Muscle of arm (tissue), 1 donor: ENCODE measurements at regions not wholly inside any gene's neighbourhood (a gene's known extent, or its start where the extent isn't known, plus 50 kb on each side); places are given as distances from the start of the nearest gene placed in this dataset.
"Not testable (repeated sequence)": the region's sequence is repeated elsewhere in the genome, so short reads cannot be mapped to it uniquely, and the experiment has no call there.

ENCODE experiments used
- DNase-seq: peaks from one replicate; pipeline ENCODE4 v3.0.0-alpha.2; 2013

GRCh38 chr3:124137216-124137615, 145.3 kb upstream of the ROPN1 start:
- DNase-seq: no peak

DNA sequence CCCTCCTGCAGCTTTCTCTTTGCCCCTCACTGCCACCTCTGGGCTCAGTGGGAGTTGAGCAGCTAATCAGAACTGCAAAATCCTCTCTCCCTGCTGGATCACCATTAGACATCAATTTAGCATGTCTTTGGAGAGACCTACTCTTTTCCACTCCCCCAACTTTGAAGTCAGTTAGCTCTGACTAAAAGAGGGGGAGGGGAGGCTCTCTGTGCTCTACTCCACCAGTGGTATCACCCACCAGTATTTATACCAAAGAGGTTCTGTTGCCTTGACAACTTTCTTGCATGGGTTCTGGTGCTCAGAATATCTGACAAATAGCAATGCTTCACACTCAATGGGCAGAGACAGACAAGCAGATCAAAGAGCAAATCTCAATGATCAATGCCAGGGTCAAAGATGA, 146.2 kb upstream of the ROPN1 start:
- DNase-seq: no peak

- no peak for DNase-seq
These were observed 148.8 kb upstream of the ROPN1 start for GRCh38 chr3:124140746-124141145.

DNA sequence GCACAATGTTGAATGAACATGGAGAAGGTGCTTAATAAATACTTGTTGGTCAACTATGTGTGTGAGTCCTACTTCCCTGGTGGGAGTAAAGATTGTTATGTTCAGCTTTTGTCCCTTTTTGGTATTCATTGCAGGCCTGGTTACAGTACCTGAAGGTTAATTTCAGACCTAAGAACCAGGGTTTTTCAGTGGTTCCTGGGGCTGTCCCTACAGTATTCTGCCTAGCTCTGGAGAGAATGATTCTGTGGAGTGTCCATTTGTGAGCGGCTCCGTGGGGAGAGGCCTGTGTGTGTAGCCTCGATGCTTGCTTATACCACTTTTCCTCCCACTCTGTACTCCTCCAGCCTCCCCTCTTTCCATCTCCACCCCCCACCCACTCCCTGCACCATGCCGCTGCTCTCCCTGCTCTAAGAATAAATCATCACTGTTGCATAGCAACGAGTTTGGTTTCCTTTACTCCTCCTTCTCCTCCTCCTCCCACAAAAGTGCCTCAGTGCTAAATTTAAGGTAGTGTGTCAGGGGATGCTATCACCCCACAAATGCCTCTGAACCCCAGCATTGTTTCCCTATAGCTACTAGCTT, 150.6 kb upstream of the ROPN1 start:
- no peak for DNase-seq

DNA sequence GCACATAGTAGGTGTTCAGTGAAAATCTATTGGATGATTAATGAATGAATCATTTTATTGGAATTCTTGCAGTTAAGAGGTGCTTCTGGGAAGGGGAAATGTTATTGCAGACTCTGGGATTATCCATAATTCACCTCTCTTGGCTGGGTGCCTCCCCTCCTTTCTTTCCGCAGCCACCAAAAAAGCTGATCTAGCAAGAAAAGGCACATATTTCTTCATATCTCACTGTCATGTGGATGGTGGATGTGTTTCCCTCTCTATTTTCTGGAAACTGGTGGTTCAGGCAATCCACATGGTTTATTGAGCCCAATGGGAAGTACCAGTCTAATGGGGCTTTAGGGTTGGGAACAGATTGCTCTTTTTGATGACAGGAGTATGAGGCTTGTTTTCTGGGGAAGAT, 151.1 kb upstream of the ROPN1 start:
- no peak for DNase-seq

DNA sequence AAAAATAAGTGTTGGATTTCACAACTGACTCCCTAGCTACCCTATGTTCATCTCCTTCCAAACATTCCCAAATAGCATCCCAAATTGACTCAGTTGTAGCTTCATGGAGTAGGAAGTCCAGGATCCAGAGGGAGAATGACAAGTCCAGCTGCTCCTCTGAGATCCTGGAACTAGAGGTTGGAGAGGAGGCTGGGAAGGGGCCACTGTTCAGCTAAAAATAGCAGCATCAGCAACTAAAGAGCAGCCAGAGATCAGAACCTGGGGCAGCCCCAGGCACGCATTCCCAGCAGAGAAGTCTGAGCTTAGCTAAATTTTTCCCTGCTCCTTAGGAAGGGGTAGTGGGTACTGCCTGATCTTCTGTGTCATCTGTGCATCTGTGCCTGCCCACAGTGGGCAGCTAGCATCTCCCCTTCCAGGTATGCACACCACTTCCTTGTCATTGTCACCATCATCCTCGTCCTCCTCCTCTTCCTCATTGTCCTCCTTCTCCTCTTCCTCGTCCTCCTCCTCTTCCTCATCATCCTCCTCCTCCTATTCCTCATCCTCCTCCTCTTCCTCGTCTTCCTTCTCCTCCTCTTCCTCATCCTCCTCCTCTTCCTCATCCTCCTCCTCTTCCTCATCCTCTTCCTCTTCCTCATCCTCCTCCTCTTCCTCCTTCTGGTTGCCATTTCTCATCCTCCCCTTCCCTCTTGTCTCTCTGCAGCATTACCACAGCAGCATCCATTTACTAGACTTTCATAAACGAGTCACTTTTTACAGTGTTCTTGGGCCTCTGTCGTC, 152.3 kb upstream of the ROPN1 start:
- no peak for DNase-seq

- DNase-seq: no peak
These were observed 155.5 kb upstream of the ROPN1 start for GRCh38 chr3:124147429-124147828.

DNA sequence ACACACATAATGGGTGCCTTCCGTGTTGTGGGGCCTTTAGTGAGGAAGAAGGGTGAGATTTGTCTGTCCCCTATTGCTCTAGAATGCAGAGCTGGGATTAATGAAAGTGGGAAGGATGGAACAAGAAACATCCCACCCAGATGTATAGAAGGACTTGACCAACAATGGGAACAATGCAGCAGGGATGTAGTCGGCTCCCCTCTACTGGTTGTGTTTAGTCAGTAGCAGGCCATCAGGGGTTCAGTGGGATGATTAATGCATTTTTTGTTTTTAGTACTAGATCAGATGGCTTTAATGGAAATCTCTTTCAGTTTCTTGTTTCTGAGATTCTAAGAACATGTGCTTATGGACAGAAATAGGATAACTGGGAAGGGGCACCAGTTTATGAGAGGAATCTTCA, 156.0 kb upstream of the ROPN1 start:
- DNase-seq: no peak

DNA sequence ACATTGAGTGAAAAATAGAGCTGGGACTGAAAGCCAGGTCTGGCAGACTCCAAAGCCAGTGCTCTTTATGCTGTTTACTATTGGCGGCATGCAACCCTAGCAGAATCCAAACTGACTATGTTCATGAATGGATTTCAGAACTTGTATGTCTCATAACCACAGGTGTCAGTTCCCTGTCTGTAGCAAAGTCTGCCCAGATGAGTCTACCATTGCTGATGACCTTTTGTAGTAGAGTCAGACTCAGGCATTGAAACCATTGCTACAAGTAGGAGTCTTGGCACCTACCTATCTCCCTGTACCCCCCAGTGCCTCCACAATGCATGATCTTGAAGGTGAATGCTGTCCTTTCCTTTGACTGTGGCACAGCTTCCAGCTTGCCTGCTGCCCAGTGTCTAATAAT, 157.2 kb upstream of the ROPN1 start:
- DNase-seq: no peak

DNA sequence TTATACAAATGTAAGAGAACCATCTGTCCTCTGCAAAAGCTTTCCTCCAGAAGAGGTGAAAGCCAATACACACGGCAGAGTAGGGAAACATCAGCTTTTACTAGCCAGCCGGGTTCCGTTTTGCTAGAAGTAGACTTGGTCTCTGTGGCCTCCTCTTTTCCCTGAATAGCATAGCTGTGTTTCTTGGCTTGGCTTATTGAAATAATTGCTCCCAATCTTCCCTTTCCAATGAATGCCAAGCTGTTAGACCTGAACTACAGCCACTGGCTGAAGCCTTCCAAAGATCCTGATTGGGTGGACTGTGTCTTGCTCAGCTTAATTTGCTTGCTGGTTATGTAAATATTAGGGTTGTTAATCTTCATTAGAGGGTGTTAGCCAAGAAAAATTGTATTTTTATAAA, 157.8 kb upstream of the ROPN1 start:
- DNase-seq: no peak

DNA sequence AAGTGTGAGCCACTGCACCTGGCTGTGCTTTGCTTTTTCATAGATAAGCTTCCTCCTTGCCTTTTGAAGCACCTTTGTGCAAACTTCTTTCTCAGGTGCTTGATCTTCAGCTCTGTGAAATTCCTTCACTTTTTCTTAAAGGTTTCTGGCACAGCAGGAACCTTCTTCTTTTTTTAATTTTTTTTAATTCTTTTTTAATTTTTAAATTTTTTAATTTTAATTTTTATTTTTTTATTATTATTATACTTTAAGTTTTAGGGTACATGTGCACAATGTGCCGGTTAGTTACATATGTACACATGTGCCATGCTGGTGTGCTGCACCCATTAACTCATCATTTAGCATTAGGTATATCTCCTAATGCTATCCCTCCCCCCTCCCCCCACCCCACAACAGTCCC, 161.0 kb upstream of the ROPN1 start:
- DNase-seq: not testable (repeated sequence)

GRCh38 chr3:124156866-124157712, 165.2 kb upstream of the ROPN1 start:
- no peak for DNase-seq

- DNase-seq: no peak
These were observed 165.8 kb upstream of the ROPN1 start for GRCh38 chr3:124157748-124158147.

GRCh38 chr3:124158168-124158881, 166.4 kb upstream of the ROPN1 start:
- no peak for DNase-seq

DNA sequence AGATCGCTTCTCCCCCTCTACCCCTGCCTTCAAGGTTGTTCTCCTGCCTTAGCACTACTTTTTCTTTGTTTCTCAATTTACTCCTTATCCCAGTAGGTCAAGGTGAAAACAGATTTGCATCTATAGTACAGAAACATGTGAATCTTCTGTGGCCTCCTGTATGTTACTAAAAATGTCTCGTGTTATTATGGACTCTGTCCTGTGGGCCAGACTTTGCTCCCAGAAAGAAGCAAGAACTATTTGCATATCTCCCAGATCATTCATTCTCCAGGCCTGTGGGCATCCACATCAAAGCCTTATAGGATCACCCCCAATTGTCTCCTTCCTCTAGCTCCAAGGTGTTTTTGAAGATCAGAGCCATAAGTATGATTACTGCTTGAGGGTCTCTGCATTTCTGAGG, 169.5 kb upstream of the ROPN1 start:
- DNase-seq: no peak

DNA sequence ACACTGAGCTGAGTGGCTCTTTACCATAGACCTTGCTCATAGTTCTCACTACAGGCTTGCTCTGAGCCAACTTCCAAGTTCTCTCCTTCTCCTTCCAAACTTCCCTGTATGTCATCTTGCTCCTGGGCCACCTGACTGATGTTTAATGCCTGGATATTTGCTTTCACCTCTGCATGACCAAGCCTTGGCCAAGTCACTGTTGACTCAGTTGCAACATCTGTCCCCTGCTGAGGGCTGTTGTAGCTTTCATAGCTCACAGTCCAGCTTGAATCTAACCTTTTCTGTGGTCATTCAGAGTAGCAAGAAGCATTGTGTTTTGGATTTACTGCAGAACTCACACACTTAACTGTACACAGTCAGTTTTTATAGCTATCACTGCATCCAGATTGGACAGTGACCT, 171.8 kb upstream of the ROPN1 start:
- no peak for DNase-seq

DNA sequence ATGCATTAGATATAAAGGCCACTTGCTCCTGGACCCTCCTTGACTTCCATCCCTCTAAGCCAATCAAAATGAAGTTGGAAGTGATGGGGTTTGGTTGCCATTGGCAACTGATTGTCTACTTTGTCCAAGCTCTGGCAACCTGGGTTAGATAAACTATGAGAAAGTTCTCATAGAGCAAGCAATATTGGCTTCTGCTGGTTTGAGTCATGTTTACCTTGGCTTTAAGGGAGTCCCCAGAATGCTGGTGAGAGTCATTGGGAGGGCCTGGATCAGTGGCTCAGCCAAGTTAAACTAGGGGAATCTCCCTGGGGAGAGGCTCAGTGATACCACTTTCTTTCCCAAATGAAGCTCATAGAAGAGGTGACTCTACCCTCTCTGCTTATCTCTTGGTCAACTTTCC, 176.3 kb upstream of the ROPN1 start:
- no peak for DNase-seq

DNA sequence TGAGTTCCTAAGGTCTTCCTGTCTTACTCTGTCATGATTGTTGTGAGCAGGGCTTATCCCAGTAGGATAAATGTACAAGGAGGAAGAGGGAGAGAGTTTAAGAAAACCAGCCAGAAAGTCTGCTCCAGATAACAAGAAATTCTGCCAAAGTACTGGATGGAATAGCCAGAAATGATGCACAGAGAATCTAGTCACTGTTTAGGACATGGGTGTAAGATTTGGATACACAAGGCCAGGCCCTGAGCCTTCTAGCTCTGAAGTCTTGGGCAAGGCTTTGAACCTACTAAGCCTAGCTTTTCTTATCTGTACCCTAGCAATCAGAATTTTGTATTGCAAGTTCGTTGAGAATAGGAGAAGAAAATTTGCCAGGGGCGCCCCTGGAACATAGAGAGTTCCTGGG, 180.4 kb upstream of the ROPN1 start:
- no peak for DNase-seq

GRCh38 chr3:124172816-124173215, 180.9 kb upstream of the ROPN1 start:
- DNase-seq: no peak

DNA sequence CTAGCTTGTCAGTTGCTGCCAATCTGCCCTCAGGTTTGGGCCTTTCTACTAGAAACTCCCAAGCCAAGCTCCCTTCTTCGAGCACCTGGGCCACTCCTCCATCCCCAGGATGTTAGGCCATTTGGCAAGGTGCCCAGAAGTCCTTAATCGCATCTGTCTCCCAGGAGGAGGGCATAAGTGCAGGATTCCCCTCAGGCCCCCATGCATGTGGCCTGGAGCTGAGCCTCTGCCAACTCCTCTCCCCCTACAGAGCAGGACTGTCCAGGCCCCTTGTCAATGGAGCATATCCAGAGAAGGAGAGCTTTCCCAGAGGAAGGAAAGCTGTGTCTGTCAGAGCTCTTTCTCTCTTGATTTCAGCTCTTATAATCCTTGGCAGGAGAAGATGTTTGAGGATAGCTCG, 182.6 kb upstream of the ROPN1 start:
- peak; percentile 19 for DNase-seq

DNA sequence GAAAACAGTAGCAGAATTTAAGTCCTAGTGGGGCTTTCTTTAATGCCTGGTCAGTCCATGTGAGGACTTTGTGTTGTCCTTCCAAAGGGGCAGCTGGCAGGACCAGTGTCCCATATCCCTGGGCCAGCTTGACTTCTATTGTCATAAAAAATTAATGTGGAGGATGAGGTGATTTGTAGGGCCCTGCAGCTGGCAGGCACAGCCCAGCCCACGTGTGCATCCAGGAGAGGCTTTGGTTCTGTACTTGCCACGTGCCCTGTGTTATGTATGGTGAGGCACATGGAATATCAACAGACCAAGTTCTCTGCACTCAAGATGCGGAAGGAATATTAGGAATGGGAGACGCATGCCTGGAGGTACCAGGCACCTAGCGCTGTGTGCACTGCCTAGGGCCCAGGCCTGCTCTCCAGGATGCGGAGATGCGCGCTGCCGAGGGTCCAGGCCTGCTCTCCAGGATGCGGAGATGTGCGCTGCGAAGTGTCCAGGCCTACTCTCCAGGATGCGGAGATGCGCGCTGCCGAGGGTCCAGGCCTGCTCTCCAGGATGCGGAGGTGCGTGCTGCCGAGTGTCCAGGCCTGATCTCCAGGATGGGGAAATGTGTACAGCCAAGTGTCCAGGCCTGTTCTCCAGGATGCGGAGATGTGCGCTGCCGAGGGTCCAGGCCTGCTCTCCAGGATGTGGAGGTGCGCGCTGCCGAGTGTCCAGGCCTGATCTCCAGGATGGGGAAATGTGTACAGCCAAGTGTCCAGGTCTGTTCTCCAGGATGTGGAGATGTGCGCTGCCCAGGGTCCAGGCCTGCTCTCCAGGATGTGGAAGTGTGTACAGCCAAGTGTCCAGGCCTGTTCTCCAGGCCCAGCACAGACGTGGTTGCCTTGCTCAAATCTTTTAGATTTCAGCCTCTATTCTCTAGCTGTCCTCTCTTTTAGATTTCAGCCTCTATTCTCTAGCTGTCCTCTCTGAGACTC, 183.3 kb upstream of the ROPN1 start:
- no peak for DNase-seq
